Sigmoid colon (tissue), 4 donors: ENCODE measurements at regions not wholly inside any gene's neighbourhood (a gene's known extent, or its start where the extent isn't known, plus 50 kb on each side); places are given as distances from the start of the nearest gene placed in this dataset.

ENCODE experiments used
- POLR2AphosphoS5 ChIP-seq, 4 donors: sonication (generic); formaldehyde crosslinking; IDR thresholded peaks; one replicate each; pipeline ENCODE4 v1.6.1; 2017; ENCODE audit warnings: antibody characterized with exemption in 4 of 4
- TF ChIP-seq, protein P1 (sequence below), 4 experiments: fragments of 450-650 bp in 3 of 4; fragments of 200-600 bp in 1 of 4; IDR thresholded peaks; one replicate each; pipeline ENCODE4 v1.5.1; 2016 to 2019; ENCODE audit warnings: antibody characterized with exemption in 4 of 4, mild to moderate bottlenecking in 3 of 4, moderate library complexity in 2 of 4

DNA sequence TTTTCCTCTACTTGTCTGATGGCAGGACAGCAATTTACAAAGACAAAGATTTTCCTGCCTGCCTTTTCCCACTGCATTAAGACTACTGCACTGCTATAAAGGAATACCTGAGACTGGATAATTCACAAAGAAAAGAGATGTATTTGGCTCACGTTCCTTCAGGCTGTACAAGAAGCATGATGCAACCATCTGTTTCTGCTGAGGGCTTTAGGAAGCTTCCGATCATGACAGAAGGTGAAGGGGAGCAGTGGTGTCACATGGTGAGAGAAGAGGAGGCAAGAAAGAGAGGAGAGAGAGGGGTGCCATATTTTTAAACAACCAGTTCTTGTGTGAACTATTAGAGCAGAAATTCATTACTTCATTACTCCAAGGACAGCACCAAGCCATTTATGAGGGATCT lies 617.1 kb upstream of the HTR2C start:
- no peak for TF ChIP-seq POLR2AphosphoS5 (IDR thresholded peaks at IDR 0.05)
- TF ChIP-seq, protein P1, sequence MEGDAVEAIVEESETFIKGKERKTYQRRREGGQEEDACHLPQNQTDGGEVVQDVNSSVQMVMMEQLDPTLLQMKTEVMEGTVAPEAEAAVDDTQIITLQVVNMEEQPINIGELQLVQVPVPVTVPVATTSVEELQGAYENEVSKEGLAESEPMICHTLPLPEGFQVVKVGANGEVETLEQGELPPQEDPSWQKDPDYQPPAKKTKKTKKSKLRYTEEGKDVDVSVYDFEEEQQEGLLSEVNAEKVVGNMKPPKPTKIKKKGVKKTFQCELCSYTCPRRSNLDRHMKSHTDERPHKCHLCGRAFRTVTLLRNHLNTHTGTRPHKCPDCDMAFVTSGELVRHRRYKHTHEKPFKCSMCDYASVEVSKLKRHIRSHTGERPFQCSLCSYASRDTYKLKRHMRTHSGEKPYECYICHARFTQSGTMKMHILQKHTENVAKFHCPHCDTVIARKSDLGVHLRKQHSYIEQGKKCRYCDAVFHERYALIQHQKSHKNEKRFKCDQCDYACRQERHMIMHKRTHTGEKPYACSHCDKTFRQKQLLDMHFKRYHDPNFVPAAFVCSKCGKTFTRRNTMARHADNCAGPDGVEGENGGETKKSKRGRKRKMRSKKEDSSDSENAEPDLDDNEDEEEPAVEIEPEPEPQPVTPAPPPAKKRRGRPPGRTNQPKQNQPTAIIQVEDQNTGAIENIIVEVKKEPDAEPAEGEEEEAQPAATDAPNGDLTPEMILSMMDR (IDR thresholded peaks at IDR 0.05) = no peak
